ENCODE measurements at regions not wholly inside any gene's neighbourhood (a gene's known extent, or its start where the extent isn't known, plus 50 kb on each side); places are given as distances from the start of the nearest gene placed in this dataset.

GRCh38 chr6:19976411-19977129 is 139.4 kb downstream of the ID4 start:
- TF ChIP-seq FOXP2 (optimal IDR thresholded peaks at IDR 0.05; ENCODE audit: borderline replicate concordance, extremely low read depth, extremely low read length, insufficient read depth) (no peak), SIN3A (IDR thresholded peaks at IDR 0.05; ENCODE audit: borderline replicate concordance, insufficient read depth, low read length) (no peak), REST (IDR thresholded peaks at IDR 0.05; ENCODE audit: insufficient read depth in 1 of 2, low read depth in 2 of 2, low read length in 2 of 2) (no peak), TAF1 (IDR thresholded peaks at IDR 0.05; ENCODE audit: borderline replicate concordance, insufficient read depth, low read length) (no peak), POLR2AphosphoS5 (IDR thresholded peaks at IDR 0.05; ENCODE audit: low read depth, low read length) (no peak)

GRCh38 chr6:19979059-19979458 is 141.9 kb downstream of the ID4 start:
- TF ChIP-seq POLR2AphosphoS5 (IDR thresholded peaks at IDR 0.05; ENCODE audit: low read depth, low read length) (no peak), FOXP2 (optimal IDR thresholded peaks at IDR 0.05; ENCODE audit: borderline replicate concordance, extremely low read depth, extremely low read length, insufficient read depth) (no peak), SIN3A (IDR thresholded peaks at IDR 0.05; ENCODE audit: borderline replicate concordance, insufficient read depth, low read length) (no peak), TAF1 (IDR thresholded peaks at IDR 0.05; ENCODE audit: borderline replicate concordance, insufficient read depth, low read length) (no peak), REST (IDR thresholded peaks at IDR 0.05; ENCODE audit: insufficient read depth in 1 of 2, low read depth in 2 of 2, low read length in 2 of 2) (no peak)

DNA sequence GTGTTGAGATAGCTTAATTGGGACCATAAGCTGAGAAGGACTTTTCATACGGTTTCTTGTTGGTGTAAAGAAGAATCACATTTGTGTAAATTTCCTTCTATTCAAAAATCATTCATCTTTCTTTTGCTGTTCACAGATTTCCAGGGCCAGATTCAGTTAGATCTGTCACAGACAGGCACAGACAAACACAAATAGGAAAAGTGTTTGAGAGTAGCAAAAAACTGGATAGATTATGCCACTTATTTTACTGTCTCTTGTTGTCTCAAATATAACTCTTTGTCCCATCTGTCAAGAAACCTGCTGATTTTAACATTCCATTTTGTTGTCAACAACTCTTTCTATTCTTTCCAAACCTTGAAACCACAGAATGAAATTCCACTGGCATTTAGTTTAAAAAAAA is 142.8 kb downstream of the ID4 start:
- TF ChIP-seq SIN3A (IDR thresholded peaks at IDR 0.05; ENCODE audit: borderline replicate concordance, insufficient read depth, low read length): no peak
- TF ChIP-seq TAF1 (IDR thresholded peaks at IDR 0.05; ENCODE audit: borderline replicate concordance, insufficient read depth, low read length): no peak
- TF ChIP-seq FOXP2 (optimal IDR thresholded peaks at IDR 0.05; ENCODE audit: borderline replicate concordance, extremely low read depth, extremely low read length, insufficient read depth): no peak
- TF ChIP-seq REST (IDR thresholded peaks at IDR 0.05; ENCODE audit: insufficient read depth in 1 of 2, low read depth in 2 of 2, low read length in 2 of 2): no peak
- no peak for TF ChIP-seq POLR2AphosphoS5 (IDR thresholded peaks at IDR 0.05; ENCODE audit: low read depth, low read length)

GRCh38 chr6:19983374-19983773 is 146.2 kb downstream of the ID4 start:
- TF ChIP-seq FOXP2 (optimal IDR thresholded peaks at IDR 0.05; ENCODE audit: borderline replicate concordance, extremely low read depth, extremely low read length, insufficient read depth) (no peak), SIN3A (IDR thresholded peaks at IDR 0.05; ENCODE audit: borderline replicate concordance, insufficient read depth, low read length) (no peak), TAF1 (IDR thresholded peaks at IDR 0.05; ENCODE audit: borderline replicate concordance, insufficient read depth, low read length) (no peak), REST (IDR thresholded peaks at IDR 0.05; ENCODE audit: insufficient read depth in 1 of 2, low read depth in 2 of 2, low read length in 2 of 2) (no peak), POLR2AphosphoS5 (IDR thresholded peaks at IDR 0.05; ENCODE audit: low read depth, low read length) (no peak)

All from PFSK-1 (cell line).